Suprapubic skin (tissue), 4 donors: ENCODE measurements at regions not wholly inside any gene's neighbourhood (a gene's known extent, or its start where the extent isn't known, plus 50 kb on each side); places are given as distances from the start of the nearest gene placed in this dataset.

Experiments used
- DNase-seq, 2 donors: peaks; one replicate each; pipeline ENCODE4 v3.0.0-alpha.2; 2019; ENCODE audit warnings: low spot score in 2 of 2
- H3K27ac ChIP-seq: fragments of 200-600 bp; sonication (generic); one replicate; pipeline ENCODE4 v1.5.1; 2019
- H3K27me3 ChIP-seq: fragments of 200-600 bp; sonication (generic); one replicate; pipeline ENCODE4 v1.5.1; 2019
- H3K36me3 ChIP-seq: fragments of 200-600 bp; sonication (generic); one replicate; pipeline ENCODE4 v1.5.1; 2019
- H3K4me1 ChIP-seq: fragments of 200-600 bp; sonication (generic); one replicate; pipeline ENCODE4 v1.5.1; 2019
- H3K4me3 ChIP-seq: fragments of 200-600 bp; sonication (generic); one replicate; pipeline ENCODE4 v1.5.1; 2019; ENCODE audit warnings: mild to moderate bottlenecking
- H3K9me3 ChIP-seq: fragments of 200-600 bp; sonication (generic); one replicate; pipeline ENCODE4 v1.5.1; 2019
- EP300 ChIP-seq: sonication (generic); formaldehyde crosslinking; IDR thresholded peaks from one replicate; pipeline ENCODE4 v1.6.1; 2017; ENCODE audit warnings: antibody characterized with exemption
- POLR2A ChIP-seq, 2 donors: fragments of 450-650 bp; IDR thresholded peaks; one replicate each; pipeline ENCODE4 v1.6.1; 2017; ENCODE audit warnings: antibody characterized with exemption in 2 of 2, mild to moderate bottlenecking in 2 of 2, moderate library complexity in 2 of 2
- POLR2AphosphoS5 ChIP-seq, 3 donors: sonication (generic); formaldehyde crosslinking; IDR thresholded peaks; one replicate each; pipeline ENCODE4 v1.6.1; 2017; ENCODE audit warnings: antibody characterized with exemption in 3 of 3
- WGBS: methylation state at CpG from one replicate; pipeline ENCODE4 v1.1.5; 2018; 5-methylcytosine and 5-hydroxymethylcytosine counted together
- TF ChIP-seq, protein P1 (sequence below), 2 donors: fragments of 200-600 bp in 1 of 2; fragments of 450-650 bp in 1 of 2; sonication (generic) in 1 of 2; IDR thresholded peaks; one replicate each; pipeline ENCODE4 v1.5.1; 2016 to 2019; ENCODE audit warnings: antibody characterized with exemption in 2 of 2, mild to moderate bottlenecking in 1 of 2, moderate library complexity in 1 of 2

DNA sequence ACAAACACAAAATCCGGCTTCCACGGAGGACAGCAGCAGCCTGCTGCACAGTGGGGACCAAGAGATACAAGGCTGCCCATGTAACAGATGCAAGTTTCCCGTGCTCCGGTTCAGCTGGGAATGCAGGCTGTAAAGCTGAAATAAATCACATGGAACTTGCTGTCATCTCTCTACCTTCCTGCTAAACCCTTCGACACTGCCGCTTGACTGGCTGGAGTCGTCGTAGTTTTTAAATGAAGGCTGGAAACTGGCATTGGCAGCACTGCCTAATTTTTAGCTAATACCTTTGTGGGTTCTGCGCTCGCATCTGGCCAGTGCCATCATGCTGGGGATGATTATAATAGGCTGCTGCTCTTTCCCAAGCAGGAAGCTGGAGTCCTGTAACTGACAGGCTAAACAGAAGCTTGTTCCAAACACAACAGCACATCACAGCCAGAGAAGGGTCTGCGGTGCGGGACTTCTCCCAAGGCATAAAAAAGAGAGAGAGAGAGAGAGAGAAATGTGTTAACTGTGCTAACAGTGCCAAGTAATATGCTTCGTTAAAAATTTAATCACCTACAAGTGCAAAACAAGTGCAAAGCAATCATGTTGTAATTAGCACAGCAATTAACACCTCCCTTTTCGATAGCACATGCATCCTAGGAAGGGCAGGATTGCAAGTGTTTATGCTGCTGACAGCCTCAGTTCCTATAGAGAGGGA, 146.1 kb downstream of the TFAP2A start:
- TF ChIP-seq POLR2A (IDR thresholded peaks at IDR 0.05) (no peak), EP300 (no peak), POLR2AphosphoS5 (IDR thresholded peaks at IDR 0.05) (no peak)
- TF ChIP-seq, protein P1, sequence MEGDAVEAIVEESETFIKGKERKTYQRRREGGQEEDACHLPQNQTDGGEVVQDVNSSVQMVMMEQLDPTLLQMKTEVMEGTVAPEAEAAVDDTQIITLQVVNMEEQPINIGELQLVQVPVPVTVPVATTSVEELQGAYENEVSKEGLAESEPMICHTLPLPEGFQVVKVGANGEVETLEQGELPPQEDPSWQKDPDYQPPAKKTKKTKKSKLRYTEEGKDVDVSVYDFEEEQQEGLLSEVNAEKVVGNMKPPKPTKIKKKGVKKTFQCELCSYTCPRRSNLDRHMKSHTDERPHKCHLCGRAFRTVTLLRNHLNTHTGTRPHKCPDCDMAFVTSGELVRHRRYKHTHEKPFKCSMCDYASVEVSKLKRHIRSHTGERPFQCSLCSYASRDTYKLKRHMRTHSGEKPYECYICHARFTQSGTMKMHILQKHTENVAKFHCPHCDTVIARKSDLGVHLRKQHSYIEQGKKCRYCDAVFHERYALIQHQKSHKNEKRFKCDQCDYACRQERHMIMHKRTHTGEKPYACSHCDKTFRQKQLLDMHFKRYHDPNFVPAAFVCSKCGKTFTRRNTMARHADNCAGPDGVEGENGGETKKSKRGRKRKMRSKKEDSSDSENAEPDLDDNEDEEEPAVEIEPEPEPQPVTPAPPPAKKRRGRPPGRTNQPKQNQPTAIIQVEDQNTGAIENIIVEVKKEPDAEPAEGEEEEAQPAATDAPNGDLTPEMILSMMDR (IDR thresholded peaks at IDR 0.05), result no peak
- Histone ChIP-seq H3K27ac (no peak overlapping the region), H3K4me3 (no peak overlapping the region), H3K4me1 (no peaks in the 10 kb centered on the region), H3K27me3 (peaks cover 6% of the 10 kb centered on the region), H3K36me3 (no peaks in the 10 kb centered on the region), H3K9me3 (no peaks in the 10 kb centered on the region)
- no peak for DNase-seq
- WGBS, result 28% methylated on average over 14 of the region's 14 CpGs

DNA sequence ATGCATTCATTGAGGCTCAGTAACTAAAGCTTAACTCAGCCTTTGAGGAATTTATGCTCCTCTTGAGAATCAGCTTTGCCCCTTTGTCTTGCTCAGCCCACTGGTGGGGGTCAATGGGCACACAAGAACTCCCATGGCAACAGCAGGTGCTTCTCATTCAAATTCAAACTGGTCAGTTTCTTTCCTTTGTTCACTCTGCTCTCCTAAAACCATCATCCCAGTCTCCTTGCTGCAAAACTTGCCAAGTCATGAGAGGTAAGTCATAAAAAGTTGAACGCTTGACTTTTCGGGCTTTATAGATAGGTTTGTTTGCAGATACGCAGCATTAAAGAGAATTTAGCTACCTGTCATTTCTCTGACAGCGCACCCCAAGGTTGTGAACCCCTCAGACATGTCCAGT, 146.8 kb downstream of the TFAP2A start:
- no peaks in the 10 kb centered on the region for H3K4me1 ChIP-seq
- no peak for DNase-seq
- no peak overlapping the region for H3K27ac ChIP-seq
- no peaks in the 10 kb centered on the region for H3K9me3 ChIP-seq
- peaks cover 6% of the 10 kb centered on the region for H3K27me3 ChIP-seq
- WGBS, result 81% methylated on average over 4 of the region's 4 CpGs
- TF ChIP-seq EP300 (no peak), POLR2A (IDR thresholded peaks at IDR 0.05) (no peak), POLR2AphosphoS5 (IDR thresholded peaks at IDR 0.05) (no peak)
- TF ChIP-seq, protein P1 (IDR thresholded peaks at IDR 0.05), result no peak
- no peak overlapping the region for H3K4me3 ChIP-seq
- H3K36me3 ChIP-seq, result no peaks in the 10 kb centered on the region

DNA sequence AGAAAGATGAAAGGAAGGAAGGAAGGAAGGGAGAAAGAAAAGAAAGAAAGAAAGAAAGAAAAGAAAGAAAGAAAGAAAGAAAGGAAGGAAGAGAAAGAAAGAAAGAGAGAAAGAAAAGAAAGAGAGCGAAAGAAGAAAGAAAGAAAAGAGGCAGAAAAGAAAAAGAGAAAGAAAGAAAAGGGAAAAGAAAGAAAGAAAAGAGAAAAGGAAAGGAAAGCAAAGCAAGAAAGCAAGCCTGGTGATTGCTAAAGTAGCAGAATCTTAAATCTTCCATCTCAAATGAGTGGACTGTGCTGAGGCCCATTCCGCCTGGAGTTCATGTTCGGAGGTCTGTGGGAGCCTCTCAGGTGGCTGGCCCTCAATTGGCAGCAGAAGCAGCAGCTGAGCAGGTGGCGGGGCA, 148.4 kb downstream of the TFAP2A start:
- DNase-seq, result no peak
- Histone ChIP-seq H3K4me1 (no peaks in the 10 kb centered on the region), H3K36me3 (no peaks in the 10 kb centered on the region), H3K4me3 (no peak overlapping the region), H3K9me3 (no peaks in the 10 kb centered on the region), H3K27me3 (peaks cover 6% of the 10 kb centered on the region), H3K27ac (no peak overlapping the region)
- TF ChIP-seq POLR2AphosphoS5 (IDR thresholded peaks at IDR 0.05) (no peak), EP300 (no peak), POLR2A (IDR thresholded peaks at IDR 0.05) (no peak)
- TF ChIP-seq, protein P1 (IDR thresholded peaks at IDR 0.05), result no peak
- WGBS, result 70% methylated on average over 4 of the region's 4 CpGs

DNA sequence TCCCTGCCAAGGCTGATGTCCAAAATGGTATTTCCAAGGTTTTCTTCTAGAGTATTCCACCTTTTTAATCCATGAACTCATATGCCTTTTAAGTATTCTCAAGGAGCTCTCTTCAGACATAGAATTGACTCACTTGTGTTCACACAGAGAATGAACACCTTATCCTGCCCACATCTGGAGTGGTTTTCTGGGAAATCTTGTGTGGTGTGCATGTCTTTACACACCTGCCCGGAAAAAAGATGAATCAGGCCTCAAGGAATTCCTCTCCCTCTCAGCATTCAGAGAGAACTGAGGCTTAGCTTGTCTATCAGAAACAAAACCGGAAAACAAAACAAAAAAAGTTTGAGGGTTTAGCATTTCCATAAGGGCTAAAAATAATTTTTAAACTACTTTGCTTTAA, 148.8 kb downstream of the TFAP2A start:
- TF ChIP-seq EP300 (no peak), POLR2AphosphoS5 (IDR thresholded peaks at IDR 0.05) (no peak), POLR2A (IDR thresholded peaks at IDR 0.05) (no peak)
- TF ChIP-seq, protein P1 (IDR thresholded peaks at IDR 0.05), result no peak
- no peak overlapping the region for H3K4me3 ChIP-seq
- no peaks in the 10 kb centered on the region for H3K36me3 ChIP-seq
- WGBS, result 78% methylated on average over 2 of the region's 2 CpGs
- no peaks in the 10 kb centered on the region for H3K9me3 ChIP-seq
- H3K27ac ChIP-seq, result no peak overlapping the region
- DNase-seq, result no peak
- no peaks in the 10 kb centered on the region for H3K4me1 ChIP-seq
- peaks cover 6% of the 10 kb centered on the region for H3K27me3 ChIP-seq

GRCh38 chr6:10262505-10262904, 152.4 kb downstream of the TFAP2A start:
- TF ChIP-seq POLR2A (IDR thresholded peaks at IDR 0.05) (no peak), POLR2AphosphoS5 (IDR thresholded peaks at IDR 0.05) (no peak), EP300 (no peak)
- TF ChIP-seq, protein P1 (IDR thresholded peaks at IDR 0.05), result no peak
- Histone ChIP-seq H3K36me3 (no peaks in the 10 kb centered on the region), H3K4me1 (no peaks in the 10 kb centered on the region), H3K4me3 (no peak overlapping the region), H3K9me3 (no peaks in the 10 kb centered on the region), H3K27me3 (no peaks in the 10 kb centered on the region), H3K27ac (no peak overlapping the region)
- no peak for DNase-seq
- WGBS, result 79% methylated on average over 2 of the region's 2 CpGs
